ENCODE measurements at regions not wholly inside any gene's neighbourhood (a gene's known extent, or its start where the extent isn't known, plus 50 kb on each side); places are given as distances from the start of the nearest gene placed in this dataset.

DNA sequence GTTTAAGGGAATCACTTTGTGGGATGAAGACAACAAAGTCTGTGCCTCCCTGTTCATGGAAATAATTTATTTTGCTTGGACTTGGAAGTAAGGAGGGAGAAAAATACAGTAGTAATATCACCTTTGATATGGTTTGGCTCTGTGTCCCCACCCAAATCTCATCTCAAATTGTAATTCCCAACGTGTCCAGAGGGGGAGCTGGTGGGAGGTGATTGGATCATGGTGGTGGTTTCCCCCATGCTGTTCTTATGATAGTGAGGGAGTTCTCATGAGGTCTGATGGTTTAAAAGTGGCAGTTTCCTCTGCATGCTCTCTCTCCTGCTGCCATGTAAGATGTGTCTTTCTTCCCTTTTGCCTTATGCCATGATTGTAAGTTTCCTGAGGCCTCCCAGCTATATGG lies 460.7 kb downstream of the NOVA1 start:
- ChIA-PET CTCF (no interaction called here), POLR2A (no interaction called here)
- DNase-seq (no peak), ATAC-seq (no peak)
- no peak overlapping the region for H3K27ac Mint-ChIP-seq
- H3K36me3 Mint-ChIP-seq (ENCODE audit: low read depth): no peaks in the 10 kb centered on the region
- no peaks in the 10 kb centered on the region for H3K4me1 Mint-ChIP-seq (ENCODE audit: low read depth)
- H3K9me3 Mint-ChIP-seq (ENCODE audit: insufficient read depth): no peaks in the 10 kb centered on the region
- no peak overlapping the region for H3K4me3 Mint-ChIP-seq
- H3K27me3 Mint-ChIP-seq (ENCODE audit: low read depth): no peaks in the 10 kb centered on the region

DNA sequence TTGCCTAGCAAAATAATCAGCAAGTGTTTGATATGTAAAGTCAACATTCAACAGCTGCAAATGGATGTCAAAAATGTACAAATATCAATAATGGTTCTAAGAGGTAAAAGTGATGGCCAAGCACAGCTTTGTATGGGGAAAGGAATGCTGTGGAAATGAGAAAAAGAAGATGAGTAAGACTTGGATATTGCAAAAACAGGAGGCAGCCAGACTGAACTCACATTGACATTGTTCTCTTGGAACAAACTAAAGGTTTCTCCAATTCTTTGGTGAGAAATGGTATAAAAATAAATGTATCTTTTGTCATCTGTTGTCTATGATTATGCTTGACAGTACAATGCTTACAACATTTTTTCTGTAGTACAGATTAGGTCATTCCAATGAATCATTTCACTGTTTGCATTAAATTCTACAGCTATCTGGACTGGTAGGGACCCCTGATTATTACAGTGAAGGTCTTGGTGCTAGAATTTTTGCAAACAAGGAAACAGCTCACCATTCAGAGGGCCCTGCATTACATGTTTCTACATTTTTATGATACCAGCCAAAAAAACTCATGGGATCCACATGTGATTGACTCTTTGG lies 465.7 kb downstream of the NOVA1 start:
- ChIA-PET CTCF (no interaction called here), POLR2A (no interaction called here)
- Mint-ChIP-seq H3K27me3 (ENCODE audit: low read depth) (no peaks in the 10 kb centered on the region), H3K36me3 (ENCODE audit: low read depth) (no peaks in the 10 kb centered on the region), H3K4me3 (no peak overlapping the region), H3K9me3 (ENCODE audit: insufficient read depth) (no peaks in the 10 kb centered on the region), H3K4me1 (ENCODE audit: low read depth) (no peaks in the 10 kb centered on the region), H3K27ac (no peak overlapping the region)
- ATAC-seq (no peak), DNase-seq (no peak)

DNA sequence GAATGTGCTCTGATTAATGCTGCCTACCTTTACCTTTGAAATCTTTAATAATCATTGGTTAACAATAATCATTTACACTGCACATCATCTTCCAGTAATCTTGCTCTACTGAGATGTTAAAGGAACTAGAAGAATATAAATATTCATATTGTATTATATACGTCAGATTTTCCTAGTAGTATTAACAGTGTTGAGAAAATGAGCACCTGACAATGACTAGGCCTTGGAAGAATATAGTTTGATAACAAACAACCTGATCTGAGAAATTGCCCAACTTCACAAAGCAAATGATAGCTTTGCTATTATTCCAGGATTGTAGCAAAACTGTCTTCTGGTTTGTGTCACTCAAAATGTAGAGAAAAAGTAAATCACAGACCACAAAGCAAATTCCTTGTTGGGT lies 467.1 kb downstream of the NOVA1 start:
- no peak for ATAC-seq
- POLR2A ChIA-PET: no interaction called here
- Mint-ChIP-seq H3K4me3 (no peak overlapping the region), H3K27ac (no peak overlapping the region), H3K9me3 (ENCODE audit: insufficient read depth) (no peaks in the 10 kb centered on the region), H3K27me3 (ENCODE audit: low read depth) (no peaks in the 10 kb centered on the region), H3K36me3 (ENCODE audit: low read depth) (no peaks in the 10 kb centered on the region), H3K4me1 (ENCODE audit: low read depth) (no peaks in the 10 kb centered on the region)
- CTCF ChIA-PET: no interaction called here
- DNase-seq: no peak

- H3K9me3 Mint-ChIP-seq (ENCODE audit: insufficient read depth): no peaks in the 10 kb centered on the region
Observed at GRCh38 chr14:26128931-26129671, 468.7 kb downstream of the NOVA1 start.

GRCh38 chr14:26124896-26125438 lies 472.9 kb downstream of the NOVA1 start:
- Mint-ChIP-seq H3K4me1 (ENCODE audit: low read depth) (no peaks in the 10 kb centered on the region), H3K36me3 (ENCODE audit: low read depth) (no peaks in the 10 kb centered on the region), H3K27me3 (ENCODE audit: low read depth) (no peaks in the 10 kb centered on the region), H3K9me3 (ENCODE audit: insufficient read depth) (no peaks in the 10 kb centered on the region), H3K4me3 (no peak overlapping the region), H3K27ac (no peak overlapping the region)
- CTCF ChIA-PET: no interaction called here
- no peak for DNase-seq
- ATAC-seq: no peak
- POLR2A ChIA-PET: no interaction called here

More at GRCh38 chr14:26128931-26129671, 468.7 kb downstream of the NOVA1 start:
- POLR2A ChIA-PET: no interaction called here
- H3K36me3 Mint-ChIP-seq (ENCODE audit: low read depth): no peaks in the 10 kb centered on the region
- no peak for DNase-seq
- no peak overlapping the region for H3K4me3 Mint-ChIP-seq
- H3K4me1 Mint-ChIP-seq (ENCODE audit: low read depth): no peaks in the 10 kb centered on the region
- H3K27me3 Mint-ChIP-seq (ENCODE audit: low read depth): no peaks in the 10 kb centered on the region
- CTCF ChIA-PET: no interaction called here
- no peak for ATAC-seq
- no peak overlapping the region for H3K27ac Mint-ChIP-seq

GRCh38 chr14:26123459-26123858 lies 474.4 kb downstream of the NOVA1 start:
- Mint-ChIP-seq H3K9me3 (ENCODE audit: insufficient read depth) (no peaks in the 10 kb centered on the region), H3K36me3 (ENCODE audit: low read depth) (no peaks in the 10 kb centered on the region), H3K4me3 (no peak overlapping the region), H3K27ac (no peak overlapping the region), H3K27me3 (ENCODE audit: low read depth) (no peaks in the 10 kb centered on the region), H3K4me1 (ENCODE audit: low read depth) (no peaks in the 10 kb centered on the region)
- no peak for DNase-seq
- ChIA-PET CTCF (no interaction called here), POLR2A (no interaction called here)
- ATAC-seq: no peak

DNA sequence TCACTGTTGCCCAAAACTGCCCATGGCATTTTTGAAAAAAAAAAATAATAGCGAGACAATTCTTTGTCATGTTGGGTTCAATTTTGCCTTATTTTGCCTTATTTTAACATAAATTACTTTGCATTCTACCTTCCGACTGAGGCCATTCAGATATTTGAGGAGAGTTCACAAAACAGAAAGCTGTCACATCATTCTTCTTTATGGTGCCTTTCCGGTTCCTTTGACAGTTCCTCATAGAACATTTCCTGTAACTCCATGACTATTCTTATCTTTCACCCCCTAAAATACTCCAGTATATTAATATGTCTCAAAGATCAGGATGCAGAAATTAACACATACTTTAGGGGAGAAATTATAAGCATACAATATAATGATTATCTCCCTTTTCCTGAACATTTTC lies 476.7 kb downstream of the NOVA1 start:
- ATAC-seq: no peak
- H3K36me3 Mint-ChIP-seq (ENCODE audit: low read depth): no peaks in the 10 kb centered on the region
- ChIA-PET POLR2A (no interaction called here), CTCF (no interaction called here)
- DNase-seq: no peak
- no peak overlapping the region for H3K4me3 Mint-ChIP-seq
- no peak overlapping the region for H3K27ac Mint-ChIP-seq
- no peaks in the 10 kb centered on the region for H3K27me3 Mint-ChIP-seq (ENCODE audit: low read depth)
- no peaks in the 10 kb centered on the region for H3K4me1 Mint-ChIP-seq (ENCODE audit: low read depth)
- no peaks in the 10 kb centered on the region for H3K9me3 Mint-ChIP-seq (ENCODE audit: insufficient read depth)

DNA sequence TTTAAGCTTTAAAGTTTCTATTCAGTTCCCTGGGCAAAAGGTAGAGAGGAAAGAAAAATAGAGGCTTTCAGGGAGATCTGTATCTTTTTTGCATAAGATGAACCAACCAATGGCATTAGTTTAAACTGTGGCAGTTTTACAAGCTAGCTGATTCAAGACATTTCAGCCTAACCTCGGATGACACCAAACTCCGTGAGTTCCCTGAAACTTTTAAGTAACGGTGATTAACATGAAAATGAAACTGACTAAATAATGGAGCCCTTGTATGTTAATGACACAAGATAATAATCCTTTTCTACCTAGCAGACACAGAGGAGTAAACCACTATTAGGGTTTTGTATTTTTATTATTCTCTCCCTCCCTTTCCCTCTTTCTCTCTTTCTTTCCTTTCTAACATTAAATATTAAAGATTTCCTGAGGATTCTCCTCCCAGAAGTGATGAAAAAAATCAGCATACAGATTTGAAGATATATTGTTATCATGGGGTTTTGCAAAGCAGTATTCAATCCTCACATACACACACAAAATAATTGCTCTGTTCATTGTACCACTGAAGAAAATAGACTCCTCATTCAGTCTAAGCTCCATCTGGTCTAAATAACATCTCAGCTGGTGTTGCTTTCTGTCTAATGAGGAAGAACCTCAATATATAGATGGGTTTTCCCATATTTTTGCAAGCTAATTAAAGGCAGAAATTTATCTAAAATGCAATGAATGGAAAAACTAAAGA lies 483.8 kb downstream of the NOVA1 start:
- Mint-ChIP-seq H3K36me3 (ENCODE audit: low read depth) (no peaks in the 10 kb centered on the region), H3K27me3 (ENCODE audit: low read depth) (no peaks in the 10 kb centered on the region), H3K4me3 (no peak overlapping the region), H3K27ac (no peak overlapping the region), H3K9me3 (ENCODE audit: insufficient read depth) (no peaks in the 10 kb centered on the region), H3K4me1 (ENCODE audit: low read depth) (no peaks in the 10 kb centered on the region)
- CTCF ChIA-PET: no interaction called here
- DNase-seq (no peak), ATAC-seq (no peak)
- POLR2A ChIA-PET: interaction anchor here (0.6 kb wide), 1 partner anchor 1064 kb away, joined by 3 read pairs; the partner anchor contains the start of gene STXBP6

GRCh38 chr14:26104717-26105116 lies 493.1 kb downstream of the NOVA1 start:
- H3K36me3 Mint-ChIP-seq (ENCODE audit: low read depth): no peaks in the 10 kb centered on the region
- ChIA-PET CTCF (no interaction called here), POLR2A (no interaction called here)
- ATAC-seq (no peak), DNase-seq (no peak)
- peaks cover 9% of the 10 kb centered on the region for H3K9me3 Mint-ChIP-seq (ENCODE audit: insufficient read depth)
- H3K4me1 Mint-ChIP-seq (ENCODE audit: low read depth): no peaks in the 10 kb centered on the region
- H3K4me3 Mint-ChIP-seq: no peak overlapping the region
- no peak overlapping the region for H3K27ac Mint-ChIP-seq
- H3K27me3 Mint-ChIP-seq (ENCODE audit: low read depth): no peaks in the 10 kb centered on the region

GRCh38 chr14:26097852-26098251 lies 500.0 kb downstream of the NOVA1 start:
- Mint-ChIP-seq H3K9me3 (ENCODE audit: insufficient read depth) (peaks cover 2% of the 10 kb centered on the region), H3K4me1 (ENCODE audit: low read depth) (no peaks in the 10 kb centered on the region), H3K27me3 (ENCODE audit: low read depth) (no peaks in the 10 kb centered on the region), H3K36me3 (ENCODE audit: low read depth) (no peaks in the 10 kb centered on the region), H3K27ac (no peak overlapping the region), H3K4me3 (no peak overlapping the region)
- ATAC-seq: no peak
- ChIA-PET POLR2A (no interaction called here), CTCF (interaction anchor here (0.6 kb wide), 1 partner anchor 363 kb away, joined by 3 read pairs; no protein-coding TSS in a partner anchor)
- DNase-seq: no peak

DNA sequence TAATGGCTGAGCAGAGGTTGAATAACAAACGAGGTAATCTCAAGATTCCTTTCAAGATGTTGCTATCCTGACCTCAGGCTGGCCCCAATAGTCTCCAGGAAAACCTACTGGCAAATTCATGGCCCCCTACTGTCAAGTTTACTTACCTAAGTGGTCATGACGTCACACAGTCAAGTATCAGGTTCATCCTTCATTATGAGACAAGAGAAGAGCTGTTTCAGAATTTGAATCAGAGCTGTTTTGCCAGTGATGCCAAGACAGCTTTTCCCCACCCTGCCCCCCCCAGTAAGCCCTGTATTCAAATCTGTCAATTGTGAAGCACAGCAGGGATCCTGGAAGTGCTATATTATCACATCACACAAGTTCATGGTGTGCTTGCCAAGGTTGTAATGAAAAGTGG lies 509.6 kb downstream of the NOVA1 start:
- Mint-ChIP-seq H3K27me3 (ENCODE audit: low read depth) (no peaks in the 10 kb centered on the region), H3K4me3 (no peak overlapping the region), H3K36me3 (ENCODE audit: low read depth) (no peaks in the 10 kb centered on the region), H3K9me3 (ENCODE audit: insufficient read depth) (peaks cover 15% of the 10 kb centered on the region), H3K27ac (no peak overlapping the region), H3K4me1 (ENCODE audit: low read depth) (no peaks in the 10 kb centered on the region)
- ChIA-PET POLR2A (no interaction called here), CTCF (no interaction called here)
- no peak for ATAC-seq
- DNase-seq: no peak

DNA sequence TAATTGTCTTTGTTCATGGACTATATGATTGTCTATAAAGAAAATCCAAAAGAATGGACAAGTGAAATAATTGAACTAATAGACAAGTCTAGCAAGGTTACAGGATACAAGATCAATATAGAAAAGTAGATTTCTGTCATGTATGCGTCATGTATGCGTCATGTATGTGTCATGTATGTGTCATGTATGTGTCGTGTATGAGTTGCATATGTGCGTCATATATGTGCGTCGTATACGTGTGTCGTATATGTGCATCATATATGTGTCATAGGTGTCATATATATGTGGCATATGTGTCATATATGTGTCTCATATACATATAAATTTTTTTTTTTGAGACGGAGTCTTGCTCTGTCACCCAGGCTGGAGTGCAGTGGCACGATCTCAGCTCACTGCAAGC lies 516.8 kb downstream of the NOVA1 start:
- Mint-ChIP-seq H3K36me3 (ENCODE audit: low read depth) (no peaks in the 10 kb centered on the region), H3K4me1 (ENCODE audit: low read depth) (no peaks in the 10 kb centered on the region), H3K9me3 (ENCODE audit: insufficient read depth) (peaks cover 20% of the 10 kb centered on the region), H3K27ac (no peak overlapping the region), H3K27me3 (ENCODE audit: low read depth) (no peaks in the 10 kb centered on the region), H3K4me3 (no peak overlapping the region)
- ChIA-PET POLR2A (no interaction called here), CTCF (no interaction called here)
- ATAC-seq (no peak), DNase-seq (no peak)

Data from activated CD8-positive, alpha-beta T cell treated with anti-CD3 and anti-CD28 coated beads, Interleukin-2, amount 10 ng/mL, durations not matched to agents 7 days and 5 days (primary cell).